Activated CD8-positive, alpha-beta memory T cell treated with anti-CD3 and anti-CD28 coated beads, Interleukin-2, amount 10 ng/mL, durations not matched to agents 7 days and 5 days (primary cell): ENCODE measurements at regions not wholly inside any gene's neighbourhood (a gene's known extent, or its start where the extent isn't known, plus 50 kb on each side); places are given as distances from the start of the nearest gene placed in this dataset.
"Not testable (repeated sequence)": the region's sequence is repeated elsewhere in the genome, so short reads cannot be mapped to it uniquely, and the experiment has no call there.

ENCODE experiments used
- ATAC-seq: fragments of 150-1000 bp; cut with Tn5 transposase; one replicate; pipeline ENCODE4 v1.10.0; 2021; ENCODE audit warnings: moderate library complexity
- CTCF ChIA-PET: fragments of 350-600 bp; sonication (Branson Sonifier 250); formaldehyde crosslinking; loops from one replicate; lab custom pipeline; 2021; ENCODE audit warnings: antibody characterized with exemption; lab: Charles Lee
- DNase-seq: peaks from one replicate; pipeline ENCODE4 v3.0.0-alpha.2; 2020
- H3K27ac Mint-ChIP-seq: one replicate; pipeline ENCODE4 v1.8.0; 2021; ENCODE audit warnings: mild to moderate bottlenecking, mixed read lengths
- H3K27me3 Mint-ChIP-seq: one replicate; pipeline ENCODE4 v1.8.0; 2021; ENCODE audit warnings: mixed read lengths
- H3K36me3 Mint-ChIP-seq: one replicate; pipeline ENCODE4 v1.8.0; 2021; ENCODE audit warnings: mild to moderate bottlenecking, mixed read lengths
- H3K4me1 Mint-ChIP-seq: one replicate; pipeline ENCODE4 v1.8.0; 2021; ENCODE audit warnings: mixed read lengths
- H3K4me3 Mint-ChIP-seq: one replicate; pipeline ENCODE4 v1.8.0; 2021; ENCODE audit warnings: mild to moderate bottlenecking, moderate library complexity, mixed read lengths
- H3K9me3 Mint-ChIP-seq: one replicate; pipeline ENCODE4 v1.8.0; 2022; ENCODE audit warnings: low read depth, mixed read lengths

GRCh38 chr11:112673401-112673800, 287.8 kb upstream of the NCAM1 start:
- H3K36me3 Mint-ChIP-seq, CTCF ChIA-PET, ATAC-seq, H3K27me3 Mint-ChIP-seq, H3K27ac Mint-ChIP-seq, DNase-seq, H3K9me3 Mint-ChIP-seq, H3K4me3 Mint-ChIP-seq, H3K4me1 Mint-ChIP-seq: not testable (repeated sequence)

GRCh38 chr11:112685111-112685510, 276.1 kb upstream of the NCAM1 start:
- CTCF ChIA-PET, result no interaction called here
- no peaks in the 10 kb centered on the region for H3K9me3 Mint-ChIP-seq
- no peak for DNase-seq
- H3K27me3 Mint-ChIP-seq, result no peaks in the 10 kb centered on the region
- ATAC-seq, result no peak
- H3K27ac Mint-ChIP-seq, result no peak overlapping the region
- H3K4me3 Mint-ChIP-seq, result no peak overlapping the region
- no peaks in the 10 kb centered on the region for H3K36me3 Mint-ChIP-seq
- no peaks in the 10 kb centered on the region for H3K4me1 Mint-ChIP-seq

GRCh38 chr11:112689851-112690250, 271.4 kb upstream of the NCAM1 start:
- DNase-seq (no peak), ATAC-seq (no peak)
- H3K4me3 Mint-ChIP-seq, result no peak overlapping the region
- CTCF ChIA-PET, result no interaction called here
- no peak overlapping the region for H3K27ac Mint-ChIP-seq
- H3K27me3 Mint-ChIP-seq, result no peaks in the 10 kb centered on the region
- no peaks in the 10 kb centered on the region for H3K9me3 Mint-ChIP-seq
- H3K4me1 Mint-ChIP-seq, result no peaks in the 10 kb centered on the region
- no peaks in the 10 kb centered on the region for H3K36me3 Mint-ChIP-seq

DNA sequence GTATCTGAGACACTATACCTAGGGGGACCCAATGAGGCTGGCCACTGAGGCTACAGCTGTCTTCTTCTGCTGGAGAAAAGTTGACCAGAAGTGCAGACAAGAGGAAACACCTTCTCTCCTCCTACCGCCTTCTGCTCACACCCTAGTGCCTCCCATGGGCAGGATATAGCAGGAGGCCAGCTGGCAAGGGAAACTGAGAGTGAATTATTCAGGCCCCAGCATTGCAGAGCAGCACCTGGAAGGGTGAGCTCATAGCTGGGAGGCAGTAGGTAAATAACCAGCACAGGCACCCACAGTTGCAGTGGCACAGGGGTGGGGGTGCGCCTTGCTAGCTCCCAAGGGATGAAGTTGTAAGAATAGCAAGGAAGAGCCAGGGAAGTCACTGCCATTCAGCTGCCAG, 267.4 kb upstream of the NCAM1 start:
- CTCF ChIA-PET, result no interaction called here
- no peak for ATAC-seq
- no peaks in the 10 kb centered on the region for H3K27me3 Mint-ChIP-seq

GRCh38 chr11:112694245-112694644, 267.0 kb upstream of the NCAM1 start:
- Mint-ChIP-seq H3K4me3 (no peak overlapping the region), H3K27me3 (no peaks in the 10 kb centered on the region), H3K4me1 (no peaks in the 10 kb centered on the region), H3K9me3 (no peaks in the 10 kb centered on the region), H3K36me3 (no peaks in the 10 kb centered on the region), H3K27ac (no peak overlapping the region)
- no peak for ATAC-seq
- no peak for DNase-seq
- CTCF ChIA-PET, result no interaction called here

More for the DNA sequence above, 267.4 kb upstream of the NCAM1 start:
- no peaks in the 10 kb centered on the region for H3K36me3 Mint-ChIP-seq
- no peak for DNase-seq
- no peaks in the 10 kb centered on the region for H3K9me3 Mint-ChIP-seq
- no peak overlapping the region for H3K4me3 Mint-ChIP-seq
- no peaks in the 10 kb centered on the region for H3K4me1 Mint-ChIP-seq
- no peak overlapping the region for H3K27ac Mint-ChIP-seq

DNA sequence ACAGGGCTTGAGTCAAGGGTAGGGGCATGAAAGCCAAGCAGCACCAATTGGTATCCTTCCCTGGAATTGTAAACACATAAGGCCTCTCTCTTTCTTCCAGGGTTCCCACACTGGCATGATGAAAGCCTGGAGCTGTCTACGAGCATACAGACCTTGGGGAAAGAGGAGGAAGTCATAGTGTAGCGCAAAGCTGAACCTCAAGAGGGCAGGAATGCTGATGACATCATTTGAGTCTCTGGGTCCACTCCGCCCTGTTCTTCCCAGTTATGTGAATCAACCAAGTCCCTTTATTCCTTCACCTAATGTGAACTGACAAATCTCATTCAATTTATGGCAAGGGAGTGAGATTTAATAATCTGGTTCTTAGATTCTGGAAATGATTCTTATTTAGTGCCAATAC, 266.4 kb upstream of the NCAM1 start:
- DNase-seq, result no peak
- no peak for ATAC-seq
- Mint-ChIP-seq H3K27ac (no peak overlapping the region), H3K4me3 (no peak overlapping the region), H3K4me1 (no peaks in the 10 kb centered on the region), H3K27me3 (no peaks in the 10 kb centered on the region), H3K9me3 (no peaks in the 10 kb centered on the region), H3K36me3 (no peaks in the 10 kb centered on the region)
- CTCF ChIA-PET, result no interaction called here

- DNase-seq (no peak), ATAC-seq (no peak)
- no peaks in the 10 kb centered on the region for H3K4me1 Mint-ChIP-seq
- CTCF ChIA-PET, result no interaction called here
- H3K27ac Mint-ChIP-seq, result no peak overlapping the region
- H3K27me3 Mint-ChIP-seq, result no peaks in the 10 kb centered on the region
- no peak overlapping the region for H3K4me3 Mint-ChIP-seq
- H3K9me3 Mint-ChIP-seq, result no peaks in the 10 kb centered on the region
- H3K36me3 Mint-ChIP-seq, result no peaks in the 10 kb centered on the region
Measured at GRCh38 chr11:112697391-112698178, 263.6 kb upstream of the NCAM1 start.

- no peaks in the 10 kb centered on the region for H3K27me3 Mint-ChIP-seq
- ATAC-seq, result no peak
- CTCF ChIA-PET, result no interaction called here
- H3K36me3 Mint-ChIP-seq, result no peaks in the 10 kb centered on the region
- H3K4me1 Mint-ChIP-seq, result no peaks in the 10 kb centered on the region
- H3K4me3 Mint-ChIP-seq, result no peak overlapping the region
- H3K27ac Mint-ChIP-seq, result no peak overlapping the region
- DNase-seq, result no peak
- no peaks in the 10 kb centered on the region for H3K9me3 Mint-ChIP-seq
Measured at GRCh38 chr11:112705148-112705547, 256.1 kb upstream of the NCAM1 start.

DNA sequence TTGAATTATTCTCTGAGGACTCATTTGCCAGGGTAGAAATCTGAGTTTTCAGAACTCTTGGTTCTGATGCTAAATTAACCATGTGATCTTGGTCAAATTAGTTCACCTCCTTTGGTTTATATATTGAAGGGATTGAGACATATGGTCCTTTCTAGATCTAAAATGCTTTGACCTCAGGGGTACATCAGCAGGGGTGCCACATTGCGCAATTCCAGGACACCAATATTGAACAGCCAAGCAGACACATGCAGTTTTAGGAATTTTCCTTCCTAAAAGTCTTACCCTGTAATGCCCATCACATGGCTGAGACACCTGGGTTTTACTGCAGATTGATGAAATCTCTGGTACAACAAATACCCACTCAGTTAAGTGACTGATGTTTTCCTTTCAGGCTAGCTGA, 254.4 kb upstream of the NCAM1 start:
- CTCF ChIA-PET, result no interaction called here
- Mint-ChIP-seq H3K9me3 (no peaks in the 10 kb centered on the region), H3K27ac (no peak overlapping the region), H3K27me3 (peaks cover under 1% of the 10 kb centered on the region), H3K4me1 (no peaks in the 10 kb centered on the region), H3K4me3 (no peak overlapping the region), H3K36me3 (no peaks in the 10 kb centered on the region)
- DNase-seq (no peak), ATAC-seq (no peak)

DNA sequence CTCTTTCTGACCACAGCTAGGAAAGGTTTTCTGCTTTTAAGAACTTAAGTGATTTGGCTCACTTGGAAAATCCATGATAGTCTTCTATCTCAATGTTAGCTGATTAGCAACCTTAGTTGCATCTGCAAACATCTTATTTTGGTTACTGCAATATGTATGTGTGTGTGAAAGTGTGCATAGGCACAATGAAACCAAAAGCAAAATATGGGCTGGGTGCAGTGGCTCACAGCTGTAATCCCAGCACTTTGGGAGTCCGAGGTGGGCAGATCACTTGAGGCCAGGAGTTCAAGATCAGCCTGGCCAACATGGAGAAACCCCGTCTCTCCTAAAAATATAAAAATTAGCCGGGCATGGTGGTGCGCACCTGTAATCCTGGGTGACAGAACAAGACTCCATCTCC, 246.9 kb upstream of the NCAM1 start:
- CTCF ChIA-PET, H3K4me1 Mint-ChIP-seq, H3K4me3 Mint-ChIP-seq, H3K36me3 Mint-ChIP-seq, H3K27ac Mint-ChIP-seq, ATAC-seq, DNase-seq, H3K9me3 Mint-ChIP-seq: not testable (repeated sequence)
- H3K27me3 Mint-ChIP-seq, result peaks cover 18% of the 10 kb centered on the region

- ATAC-seq (no peak), DNase-seq (no peak)
- Mint-ChIP-seq H3K36me3 (no peaks in the 10 kb centered on the region), H3K27me3 (peaks cover 18% of the 10 kb centered on the region), H3K27ac (no peak overlapping the region), H3K4me3 (no peak overlapping the region), H3K9me3 (no peaks in the 10 kb centered on the region), H3K4me1 (no peaks in the 10 kb centered on the region)
- CTCF ChIA-PET, result no interaction called here
Measured at GRCh38 chr11:112715056-112715455, 246.2 kb upstream of the NCAM1 start.

DNA sequence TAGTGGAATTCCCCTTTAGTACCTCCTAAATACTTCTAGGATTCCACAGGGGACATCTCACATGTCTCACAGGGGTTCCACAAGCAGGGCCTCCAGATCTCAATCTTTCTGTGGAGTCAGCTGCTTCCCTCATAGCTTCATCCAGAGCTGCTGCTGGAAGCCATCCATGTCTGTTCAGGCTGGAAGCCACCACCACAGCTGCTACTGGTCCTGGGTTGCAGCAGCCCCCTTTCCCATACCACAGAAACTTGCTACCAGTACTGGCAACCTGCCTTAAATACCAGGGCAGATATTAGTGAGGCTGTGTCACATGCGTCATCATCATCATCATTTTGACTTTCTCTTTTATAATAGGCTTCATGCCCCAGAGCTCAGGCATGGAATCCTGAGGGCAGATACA, 242.7 kb upstream of the NCAM1 start:
- Mint-ChIP-seq H3K9me3 (no peaks in the 10 kb centered on the region), H3K27me3 (peaks cover 12% of the 10 kb centered on the region), H3K4me3 (no peak overlapping the region), H3K4me1 (no peaks in the 10 kb centered on the region), H3K27ac (no peak overlapping the region), H3K36me3 (no peaks in the 10 kb centered on the region)
- DNase-seq, result no peak
- CTCF ChIA-PET, result no interaction called here
- ATAC-seq, result no peak

DNA sequence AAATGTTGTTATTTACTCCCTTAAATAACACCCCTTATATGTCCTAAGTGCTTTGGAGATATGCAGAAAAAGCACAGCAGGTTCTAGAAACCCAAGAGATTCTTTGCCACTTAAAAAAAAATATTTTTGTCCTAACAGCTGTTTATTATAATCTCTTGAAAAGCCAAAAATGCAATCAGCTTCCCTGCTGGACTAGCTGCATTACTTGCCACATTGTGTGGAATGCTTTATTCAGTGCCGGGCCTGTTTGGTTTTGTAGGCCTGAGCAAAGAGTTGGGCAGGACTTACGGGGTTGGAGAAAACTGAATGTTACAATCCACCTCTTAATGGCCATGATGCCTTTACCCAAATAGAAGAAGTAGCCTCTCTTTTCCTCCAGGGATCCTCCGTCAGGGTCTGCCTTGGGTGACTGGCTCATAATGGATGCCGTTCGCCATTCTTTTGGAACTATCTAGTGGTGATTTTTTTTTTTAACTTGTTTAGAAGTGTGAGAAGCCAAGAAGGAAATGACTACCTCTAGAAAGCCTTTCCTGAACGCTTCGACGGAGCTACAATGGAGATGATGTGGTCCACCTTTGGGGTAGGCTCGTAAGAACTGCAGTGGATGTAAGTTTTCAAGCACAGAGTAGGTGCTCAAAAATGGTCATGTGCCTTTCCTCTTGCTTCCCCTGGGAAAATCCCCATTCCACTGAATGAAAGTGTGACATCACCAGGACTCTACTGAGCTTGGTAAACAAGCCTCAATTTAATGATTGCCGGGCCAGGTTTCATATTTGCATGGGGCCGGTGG, 241.3 kb upstream of the NCAM1 start:
- H3K36me3 Mint-ChIP-seq, result no peaks in the 10 kb centered on the region
- DNase-seq, result no peak
- peaks cover 2% of the 10 kb centered on the region for H3K27me3 Mint-ChIP-seq
- no peak overlapping the region for H3K27ac Mint-ChIP-seq
- no peak for ATAC-seq
- H3K4me3 Mint-ChIP-seq, result no peak overlapping the region
- no peaks in the 10 kb centered on the region for H3K4me1 Mint-ChIP-seq
- CTCF ChIA-PET, result no interaction called here
- no peaks in the 10 kb centered on the region for H3K9me3 Mint-ChIP-seq

DNA sequence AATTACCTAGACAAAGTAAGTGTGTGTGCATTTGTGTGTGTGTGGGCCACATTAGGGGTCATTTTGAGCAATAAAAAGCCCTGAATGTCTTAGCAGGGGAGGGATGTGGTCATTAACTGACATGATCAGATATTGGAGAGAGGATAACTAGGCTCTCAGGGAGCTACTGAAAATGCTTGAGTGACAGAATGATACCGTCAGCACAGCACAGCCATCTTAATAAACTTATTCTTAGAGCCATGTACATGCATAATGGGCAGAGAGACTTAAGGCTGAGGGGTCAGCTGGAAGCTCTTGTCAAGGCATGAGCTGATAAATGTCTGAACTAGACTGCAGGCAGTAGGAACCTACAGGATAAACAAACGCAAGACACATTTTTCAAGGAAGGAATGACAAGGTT, 239.1 kb upstream of the NCAM1 start:
- Mint-ChIP-seq H3K4me3 (no peak overlapping the region), H3K27me3 (no peaks in the 10 kb centered on the region), H3K36me3 (no peaks in the 10 kb centered on the region), H3K9me3 (no peaks in the 10 kb centered on the region), H3K27ac (no peak overlapping the region), H3K4me1 (no peaks in the 10 kb centered on the region)
- no peak for ATAC-seq
- CTCF ChIA-PET, result no interaction called here
- no peak for DNase-seq
